HEK293 (cell line): ENCODE measurements at regions not wholly inside any gene's neighbourhood (a gene's known extent, or its start where the extent isn't known, plus 50 kb on each side); places are given as distances from the start of the nearest gene placed in this dataset.

Experiments used
- CTCF ChIA-PET: fragments of 350-600 bp; formaldehyde crosslinking; extraction: SDS; loops from one replicate; lab custom pipeline; 2021; ENCODE audit warnings: antibody characterized with exemption; lab: Yijun Ruan, JAX
- POLR2A ChIA-PET: fragments of 300-600 bp; formaldehyde crosslinking; extraction: SDS; loops from one replicate; lab custom pipeline; 2020; ENCODE audit warnings: antibody characterized with exemption, inconsistent platforms; lab: Yijun Ruan, JAX
- H3K27ac ChIP-seq: fragments of 200-500 bp; sonication (Bioruptor generic); 2 replicates; pipeline ENCODE4 v1.5.1; 2014; ENCODE audit warnings: low read depth, low read length, control low read depth, inconsistent platforms; ENCODE audit errors: extremely low read depth
- H3K36me3 ChIP-seq, 2 experiments: fragments of 200-500 bp in 1 of 2; sonication (Bioruptor generic) in 1 of 2; 1 replicate in 1 of 2; 2 replicates in 1 of 2; pipeline ENCODE4 v1.5.1; 2014 to 2017; ENCODE audit warnings: inconsistent platforms in 2 of 2, low read length in 2 of 2; ENCODE audit not compliant: control insufficient read depth in 2 of 2, insufficient read depth in 1 of 2
- H3K4me1 ChIP-seq: fragments of 200-500 bp; sonication (Bioruptor generic); 2 replicates; pipeline ENCODE4 v1.5.1; 2014; ENCODE audit warnings: mild to moderate bottlenecking, low read length, inconsistent platforms; ENCODE audit not compliant: control insufficient read depth, insufficient read depth
- H3K4me3 ChIP-seq: 2 replicates; pipeline ENCODE4 v1.5.1; 2011; ENCODE audit warnings: low read depth, mild to moderate bottlenecking, control low read depth, low read length, moderate library complexity
- H3K9me3 ChIP-seq: fragments of 200-500 bp; sonication (Bioruptor generic); 2 replicates; pipeline ENCODE4 v1.5.1; 2014; ENCODE audit warnings: low read depth, low read length, inconsistent platforms; ENCODE audit not compliant: control insufficient read depth, insufficient read depth
- BCL11B ChIP-seq: fragments of 450-650 bp; formaldehyde crosslinking; IDR thresholded peaks from 2 replicates; pipeline ENCODE4 v1.5.1; 2016; ENCODE audit warnings: low read depth, missing biosample characterization, missing genetic modification characterization
- BCL6B ChIP-seq: fragments of 450-650 bp; formaldehyde crosslinking; IDR thresholded peaks from 2 replicates; pipeline ENCODE4 v1.5.1; 2017; ENCODE audit warnings: missing biosample characterization, missing genetic modification characterization
- EGR2 ChIP-seq: fragments of 450-650 bp; formaldehyde crosslinking; IDR thresholded peaks from 2 replicates; pipeline ENCODE4 v1.5.1; 2016; ENCODE audit warnings: low read depth, missing biosample characterization, missing genetic modification characterization
- HIC1 ChIP-seq: fragments of 450-650 bp; formaldehyde crosslinking; IDR thresholded peaks from 2 replicates; pipeline ENCODE4 v1.5.1; 2016; ENCODE audit warnings: missing biosample characterization, missing genetic modification characterization
- MEIS1 ChIP-seq: sonication (generic); formaldehyde crosslinking; IDR thresholded peaks from 2 replicates; pipeline ENCODE4 v1.8.1; 2022; ENCODE audit warnings: missing genetic modification reagents, mild to moderate bottlenecking, borderline replicate concordance
- REPIN1 ChIP-seq: fragments of 450-650 bp; formaldehyde crosslinking; IDR thresholded peaks from 2 replicates; pipeline ENCODE4 v1.5.1; 2017; ENCODE audit warnings: missing biosample characterization, missing genetic modification characterization, low read depth
- ZBTB10 ChIP-seq: fragments of 450-650 bp; formaldehyde crosslinking; IDR thresholded peaks from 2 replicates; pipeline ENCODE4 v1.5.1; 2016; ENCODE audit warnings: missing biosample characterization, missing genetic modification characterization
- ZFP37 ChIP-seq: fragments of 450-650 bp; formaldehyde crosslinking; IDR thresholded peaks from 2 replicates; pipeline ENCODE4 v1.5.1; 2016; ENCODE audit warnings: missing biosample characterization, missing genetic modification characterization
- ZIC2 ChIP-seq: fragments of 450-650 bp; formaldehyde crosslinking; IDR thresholded peaks from 2 replicates; pipeline ENCODE4 v1.5.1; 2016; ENCODE audit warnings: missing biosample characterization, missing genetic modification characterization
- ZNF114 ChIP-seq: fragments of 450-650 bp; formaldehyde crosslinking; IDR thresholded peaks from 2 replicates; pipeline ENCODE4 v1.5.0; 2017; ENCODE audit warnings: missing biosample characterization, missing genetic modification characterization
- ZNF133 ChIP-seq: fragments of 450-650 bp; formaldehyde crosslinking; IDR thresholded peaks from 2 replicates; pipeline ENCODE4 v1.5.1; 2016; ENCODE audit warnings: missing biosample characterization, missing genetic modification characterization
- ZNF138 ChIP-seq: fragments of 450-650 bp; formaldehyde crosslinking; IDR thresholded peaks from 2 replicates; pipeline ENCODE4 v1.5.1; 2016; ENCODE audit warnings: missing biosample characterization, missing genetic modification characterization, borderline replicate concordance
- ZNF157 ChIP-seq: fragments of 450-650 bp; formaldehyde crosslinking; IDR thresholded peaks from 2 replicates; pipeline ENCODE4 v1.5.1; 2016; ENCODE audit warnings: missing biosample characterization, missing genetic modification characterization
- ZNF18 ChIP-seq: fragments of 450-650 bp; formaldehyde crosslinking; IDR thresholded peaks from 2 replicates; pipeline ENCODE4 v1.5.1; 2016; ENCODE audit warnings: missing biosample characterization, missing genetic modification characterization
- ZNF184 ChIP-seq: fragments of 450-650 bp; IDR thresholded peaks from 2 replicates; pipeline ENCODE4 v1.5.1; 2018; ENCODE audit warnings: missing biosample characterization, mild to moderate bottlenecking, missing genetic modification characterization
- ZNF223 ChIP-seq: fragments of 450-650 bp; formaldehyde crosslinking; IDR thresholded peaks from 2 replicates; pipeline ENCODE4 v1.5.1; 2016; ENCODE audit warnings: missing biosample characterization, missing genetic modification characterization
- ZNF335 ChIP-seq: fragments of 450-650 bp; formaldehyde crosslinking; conservative IDR thresholded peaks from 2 replicates; pipeline ENCODE4 v1.5.1; 2016; ENCODE audit warnings: missing biosample characterization, missing genetic modification characterization
- ZNF433 ChIP-seq: fragments of 450-650 bp; formaldehyde crosslinking; IDR thresholded peaks from 2 replicates; pipeline ENCODE4 v1.5.1; 2016; ENCODE audit warnings: missing biosample characterization, missing genetic modification characterization, low read depth
- ZNF521 ChIP-seq: fragments of 450-650 bp; formaldehyde crosslinking; IDR thresholded peaks from 2 replicates; pipeline ENCODE4 v1.5.1; 2017; ENCODE audit warnings: missing biosample characterization, mild to moderate bottlenecking, missing genetic modification characterization
- ZNF639 ChIP-seq: fragments of 450-650 bp; formaldehyde crosslinking; IDR thresholded peaks from 2 replicates; pipeline ENCODE4 v1.5.1; 2016; ENCODE audit warnings: missing biosample characterization, missing genetic modification characterization
- ZNF658 ChIP-seq: fragments of 450-650 bp; formaldehyde crosslinking; IDR thresholded peaks from 2 replicates; pipeline ENCODE4; 2016; ENCODE audit warnings: missing biosample characterization, missing genetic modification characterization
- ZNF704 ChIP-seq: fragments of 450-650 bp; formaldehyde crosslinking; IDR thresholded peaks from 2 replicates; pipeline ENCODE4 v1.5.1; 2016; ENCODE audit warnings: missing biosample characterization, missing genetic modification characterization
- ZNF768 ChIP-seq: fragments of 450-650 bp; formaldehyde crosslinking; IDR thresholded peaks from 2 replicates; pipeline ENCODE4 v1.5.1; 2018; ENCODE audit warnings: missing biosample characterization, mild to moderate bottlenecking, missing genetic modification characterization

GRCh38 chr4:79598801-79599200 lies 190.8 kb upstream of the GK2 start:
- Histone ChIP-seq H3K9me3 (no peaks in the 10 kb centered on the region), H3K4me1 (no peaks in the 10 kb centered on the region)
- ChIA-PET CTCF (no interaction called here), POLR2A (no interaction called here)
- TF ChIP-seq ZIC2 (no peak), ZBTB10 (tag by site-specific recombination) (no peak), ZNF157 (tag by site-specific recombination) (no peak), ZNF768 (tag by site-specific recombination) (no peak), ZNF114 (tag by site-specific recombination) (no peak), ZNF133 (tag by site-specific recombination) (no peak), ZNF184 (no peak), ZNF658 (tag by site-specific recombination) (no peak), MEIS1 (no peak), REPIN1 (tag by site-specific recombination) (no peak), BCL6B (no peak), ZNF223 (tag by site-specific recombination) (no peak)
- TF ChIP-seq, all 188 proteins: peak for 0
- no peaks in the 10 kb centered on the region for H3K36me3 ChIP-seq
- H3K4me3 ChIP-seq = no peak overlapping the region
- H3K27ac ChIP-seq = no peak overlapping the region

GRCh38 chr4:79598214-79598613 lies 190.2 kb upstream of the GK2 start:
- Histone ChIP-seq H3K36me3 (no peaks in the 10 kb centered on the region), H3K27ac (no peak overlapping the region), H3K9me3 (no peaks in the 10 kb centered on the region), H3K4me1 (no peaks in the 10 kb centered on the region), H3K4me3 (no peak overlapping the region)
- ChIA-PET POLR2A (no interaction called here), CTCF (no interaction called here)
- TF ChIP-seq REPIN1 (tag by site-specific recombination) = no peak

- H3K4me1 ChIP-seq = no peaks in the 10 kb centered on the region
- no peaks in the 10 kb centered on the region for H3K36me3 ChIP-seq
- H3K4me3 ChIP-seq = no peak overlapping the region
- no peaks in the 10 kb centered on the region for H3K9me3 ChIP-seq
- ChIA-PET CTCF (no interaction called here), POLR2A (no interaction called here)
- no peak overlapping the region for H3K27ac ChIP-seq
- TF ChIP-seq ZNF433 (tag by site-specific recombination) = no peak
- no peak for TF ChIP-seq ZNF704 (tag by site-specific recombination)
- TF ChIP-seq ZNF639 (tag by site-specific recombination) = no peak
- no peak for TF ChIP-seq ZNF521 (tag by site-specific recombination)
- TF ChIP-seq ZNF18 (tag by site-specific recombination) = no peak
- no peak for TF ChIP-seq ZNF335
- no peak for TF ChIP-seq HIC1 (tag by site-specific recombination)
- no peak for TF ChIP-seq ZFP37 (tag by site-specific recombination)
- TF ChIP-seq ZNF138 (tag by site-specific recombination) = no peak
- TF ChIP-seq EGR2 (tag by site-specific recombination) = no peak
- TF ChIP-seq BCL11B = no peak
Measured at GRCh38 chr4:79597266-79597665, 189.2 kb upstream of the GK2 start.
